ENCODE measurements at regions not wholly inside any gene's neighbourhood (a gene's known extent, or its start where the extent isn't known, plus 50 kb on each side); places are given as distances from the start of the nearest gene placed in this dataset.

DNA sequence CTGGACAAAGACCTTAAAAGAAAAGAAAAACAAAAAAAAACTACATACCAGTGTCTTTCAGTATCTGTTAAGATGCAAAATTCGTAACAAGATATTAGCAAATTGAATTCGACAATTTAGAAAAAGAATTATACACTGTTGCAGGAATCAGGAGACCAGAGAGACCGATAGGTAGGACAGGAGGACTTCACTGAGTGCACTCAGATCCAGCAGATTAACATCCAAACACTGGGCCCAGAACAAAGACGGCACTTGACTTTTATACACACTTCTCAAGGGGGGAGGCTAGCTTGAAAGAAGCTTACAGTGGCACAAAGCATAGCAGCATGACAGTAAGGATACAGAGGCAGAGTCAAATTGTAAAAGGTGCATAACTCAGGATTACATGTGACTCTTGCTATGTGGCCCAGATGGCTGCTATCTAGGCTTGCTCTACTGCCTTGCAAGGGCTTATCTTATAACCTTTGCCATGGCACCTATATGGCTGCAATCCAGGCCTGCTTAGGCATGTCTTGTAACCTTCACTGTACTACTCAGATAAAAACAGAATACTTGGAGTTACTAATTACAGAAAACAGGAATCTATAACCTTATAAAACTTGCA, 507.3 kb upstream of the LRRTM4 start:
- TF ChIP-seq, protein P1, sequence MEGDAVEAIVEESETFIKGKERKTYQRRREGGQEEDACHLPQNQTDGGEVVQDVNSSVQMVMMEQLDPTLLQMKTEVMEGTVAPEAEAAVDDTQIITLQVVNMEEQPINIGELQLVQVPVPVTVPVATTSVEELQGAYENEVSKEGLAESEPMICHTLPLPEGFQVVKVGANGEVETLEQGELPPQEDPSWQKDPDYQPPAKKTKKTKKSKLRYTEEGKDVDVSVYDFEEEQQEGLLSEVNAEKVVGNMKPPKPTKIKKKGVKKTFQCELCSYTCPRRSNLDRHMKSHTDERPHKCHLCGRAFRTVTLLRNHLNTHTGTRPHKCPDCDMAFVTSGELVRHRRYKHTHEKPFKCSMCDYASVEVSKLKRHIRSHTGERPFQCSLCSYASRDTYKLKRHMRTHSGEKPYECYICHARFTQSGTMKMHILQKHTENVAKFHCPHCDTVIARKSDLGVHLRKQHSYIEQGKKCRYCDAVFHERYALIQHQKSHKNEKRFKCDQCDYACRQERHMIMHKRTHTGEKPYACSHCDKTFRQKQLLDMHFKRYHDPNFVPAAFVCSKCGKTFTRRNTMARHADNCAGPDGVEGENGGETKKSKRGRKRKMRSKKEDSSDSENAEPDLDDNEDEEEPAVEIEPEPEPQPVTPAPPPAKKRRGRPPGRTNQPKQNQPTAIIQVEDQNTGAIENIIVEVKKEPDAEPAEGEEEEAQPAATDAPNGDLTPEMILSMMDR (IDR thresholded peaks at IDR 0.05; ENCODE audit: borderline replicate concordance, extremely low read depth, low read length, poor library complexity, severe bottlenecking), result no peak
- TF ChIP-seq EZH2 (IDR thresholded peaks at IDR 0.05; ENCODE audit: borderline replicate concordance, low read depth, low read length, severe bottlenecking), result no peak

Data from DND-41 (cell line).